B cell (primary cell): ENCODE measurements at regions not wholly inside any gene's neighbourhood (a gene's known extent, or its start where the extent isn't known, plus 50 kb on each side); places are given as distances from the start of the nearest gene placed in this dataset.

Source experiments
- ATAC-seq: fragments of 200-7000 bp; cut with Tn5 transposase; one replicate; pipeline ENCODE4 v1.10.0; 2021; ENCODE audit warnings: low read depth, mild to moderate bottlenecking, moderate number of reproducible peaks, moderate library complexity
- CTCF ChIA-PET: fragments of 350-600 bp; sonication (Branson Sonifier 250); formaldehyde crosslinking; loops from one replicate; lab custom pipeline; 2021; ENCODE audit warnings: antibody characterized with exemption, inconsistent platforms; lab: Charles Lee
- POLR2A ChIA-PET: fragments of 350-600 bp; sonication (Branson Sonifier 250); formaldehyde crosslinking; loops from one replicate; lab custom pipeline; 2021; ENCODE audit warnings: antibody characterized with exemption; lab: Charles Lee
- DNase-seq: peaks from one replicate; pipeline ENCODE4 v3.0.0; 2013
- H2AFZ ChIP-seq: 2 replicates; pipeline ENCODE4 v1.6.1; 2012; ENCODE audit warnings: mild to moderate bottlenecking, low read depth, low read length; ENCODE audit not compliant: insufficient read depth, poor library complexity, severe bottlenecking
- H3K27ac ChIP-seq, 2 donors: 1 replicate in 1 of 2; 2 replicates in 1 of 2; pipeline ENCODE4 v1.5.1; 2012 to 2013; ENCODE audit warnings: low read length in 2 of 2, mild to moderate bottlenecking in 2 of 2, moderate library complexity in 1 of 2
- H3K27me3 ChIP-seq, 4 experiments: fragments of 200-600 bp in 1 of 4; sonication (generic) in 1 of 4; replicated peaks in 1 of 4; 1 replicate in 2 of 4; 2 replicates in 2 of 4; pipeline versions ENCODE4 v1.6.1 to v1.7.0; 2013 to 2016; ENCODE audit warnings: low read length in 3 of 4, mild to moderate bottlenecking in 2 of 4, mixed read lengths in 1 of 4, moderate library complexity in 1 of 4; ENCODE audit not compliant: insufficient read depth in 4 of 4, control insufficient read depth in 3 of 4; ENCODE audit errors: control extremely low read depth in 1 of 4
- H3K36me3 ChIP-seq, 2 experiments: replicated peaks in 1 of 2; 1 replicate in 1 of 2; 2 replicates in 1 of 2; pipeline versions ENCODE4 v1.6.1 to v1.7.1; 2013; ENCODE audit warnings: low read length in 1 of 2; ENCODE audit not compliant: insufficient read depth in 2 of 2, control insufficient read depth in 1 of 2; ENCODE audit errors: control extremely low read depth in 1 of 2, extremely low read depth in 1 of 2
- H3K4me1 ChIP-seq, 2 donors: fragments of 200-600 bp in 1 of 2; sonication (generic) in 1 of 2; 1 replicate in 1 of 2; 2 replicates in 1 of 2; pipeline versions ENCODE4 v1.5.1 to v1.6.1; 2013 to 2017; ENCODE audit warnings: low read length in 2 of 2; ENCODE audit not compliant: control insufficient read depth in 2 of 2, insufficient read depth in 2 of 2
- H3K4me2 ChIP-seq: replicated peaks from 2 replicates; pipeline ENCODE3; 2012; ENCODE audit warnings: mild to moderate bottlenecking, low read depth, low read length; ENCODE audit not compliant: poor library complexity, severe bottlenecking
- H3K4me3 ChIP-seq, 5 experiments: fragments of 200-600 bp in 1 of 5; sonication (generic) in 1 of 5; 1 replicate in 3 of 5; 2 replicates in 2 of 5; pipeline versions ENCODE4 v1.5.1 to v1.7.0; 2011 to 2016; ENCODE audit warnings: low read length in 4 of 5, mild to moderate bottlenecking in 4 of 5, low read depth in 2 of 5, control low read depth in 1 of 5, moderate library complexity in 1 of 5; ENCODE audit not compliant: insufficient read depth in 1 of 5; ENCODE audit errors: control extremely low read depth in 1 of 5, extremely low read depth in 1 of 5
- H3K79me2 ChIP-seq: fragments of 200-600 bp; sonication (generic); one replicate; pipeline ENCODE4 v1.6.0; 2016; ENCODE audit warnings: low read length; ENCODE audit not compliant: control insufficient read depth, insufficient read depth
- H3K9ac ChIP-seq: fragments of 200-600 bp; sonication (generic); 2 replicates; pipeline ENCODE4 v1.6.1; 2017; ENCODE audit warnings: mild to moderate bottlenecking, low read length, moderate library complexity
- H3K9me3 ChIP-seq, 3 donors: one replicate each; pipeline versions ENCODE4 v1.6.1 to v1.7.1; 2013; ENCODE audit warnings: low read length in 2 of 3; ENCODE audit not compliant: control insufficient read depth in 2 of 3, insufficient read depth in 1 of 3; ENCODE audit errors: control extremely low read depth in 1 of 3
- H4K20me1 ChIP-seq: 2 replicates; pipeline ENCODE4 v1.6.0; 2012; ENCODE audit warnings: mild to moderate bottlenecking, low read length; ENCODE audit not compliant: insufficient read depth, control insufficient read depth, poor library complexity, severe bottlenecking
- H3K27ac Mint-ChIP-seq: one replicate; pipeline ENCODE4 v1.8.0; 2021; ENCODE audit warnings: mixed read lengths
- H3K27me3 Mint-ChIP-seq: one replicate; pipeline ENCODE4 v1.8.0; 2021; ENCODE audit warnings: mixed read lengths
- H3K4me1 Mint-ChIP-seq: one replicate; pipeline ENCODE4 v1.8.0; 2021; ENCODE audit warnings: mixed read lengths
- H3K4me3 Mint-ChIP-seq: one replicate; pipeline ENCODE4 v1.8.0; 2021; ENCODE audit warnings: mixed read lengths
- H3K9me3 Mint-ChIP-seq: one replicate; pipeline ENCODE4 v1.8.0; 2022; ENCODE audit warnings: mixed read lengths; ENCODE audit not compliant: insufficient read depth
- CTCF ChIP-seq: fragments of 200-600 bp; IDR thresholded peaks from one replicate; pipeline ENCODE4 v1.8.0; 2022; ENCODE audit warnings: antibody characterized with exemption, mild to moderate bottlenecking
- EZH2 ChIP-seq: IDR thresholded peaks from 2 replicates; pipeline ENCODE4 v1.6.1; 2012; ENCODE audit warnings: borderline replicate concordance, low read depth, mild to moderate bottlenecking, moderate library complexity, low read length; ENCODE audit not compliant: insufficient read depth, poor library complexity, severe bottlenecking
- WGBS: methylation state at CpG from one replicate; pipeline ENCODE4 v1.1.5; 2013; ENCODE audit warnings: missing lambda C conversion rate; ENCODE audit not compliant: insufficient coverage; 5-methylcytosine and 5-hydroxymethylcytosine counted together
- intact Hi-C: fragments of 100-400 bp; cut with micrococcal nuclease; formaldehyde crosslinking; loops from one replicate; pipeline ENCODE4 v1.10.0; 2022

DNA sequence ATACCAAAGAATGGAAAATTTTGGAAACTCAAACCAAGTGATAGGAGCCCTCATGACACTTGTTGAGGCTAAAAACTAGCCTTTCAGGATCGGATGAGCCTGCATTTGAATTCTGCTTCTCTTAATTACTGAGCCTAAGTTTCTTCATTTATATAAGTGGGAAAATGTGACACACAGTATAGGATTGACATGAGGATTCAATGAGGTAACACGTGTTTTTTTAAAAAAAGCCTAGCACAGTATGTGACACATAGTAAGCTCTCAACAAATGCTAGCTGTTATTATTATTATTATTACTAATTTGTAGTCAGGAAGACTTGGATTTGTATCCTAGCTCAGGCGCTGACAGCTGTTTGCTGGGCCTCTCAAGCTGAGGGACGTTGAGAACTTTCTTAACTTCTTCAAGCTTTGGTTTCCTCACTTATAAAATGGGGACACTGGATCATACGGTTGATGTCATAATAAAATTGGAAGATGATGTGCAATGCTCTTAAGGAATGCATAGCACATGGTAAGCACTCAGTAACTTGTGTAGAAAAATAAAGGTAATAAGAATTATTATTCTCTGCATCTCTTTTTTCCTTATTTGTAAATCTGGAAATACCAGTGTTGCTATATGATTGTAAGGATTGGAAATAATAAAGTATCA is 55.4 kb upstream of the JUN start:
- ChIA-PET POLR2A (no interaction called here), CTCF (interaction anchor here (0.5 to 1.5 kb wide), 6 partner anchors 12 to 860 kb away, joined by 3 read pairs; no protein-coding TSS in a partner anchor)
- no peak overlapping the region for H3K4me3 Mint-ChIP-seq
- DNase-seq (no peak), ATAC-seq (no peak)
- Histone ChIP-seq H4K20me1 (no peaks in the 10 kb centered on the region), H3K9ac (no peak overlapping the region), H3K9me3 (no peaks in the 10 kb centered on the region), H3K27me3 (no peaks in the 10 kb centered on the region), H3K36me3 (no peaks in the 10 kb centered on the region), H3K4me1 (no peaks in the 10 kb centered on the region), H3K4me2 (no peak overlapping the region), H3K4me3 (no peak overlapping the region), H3K79me2 (no peaks in the 10 kb centered on the region), H3K27ac (no peak overlapping the region), H2AFZ (no peak overlapping the region)
- intact Hi-C loops: no loop called here
- no peaks in the 10 kb centered on the region for H3K4me1 Mint-ChIP-seq
- no CpG with 5 or more reads among the region's 5 CpGs for WGBS
- H3K27ac Mint-ChIP-seq: no peak overlapping the region
- no peak for TF ChIP-seq CTCF
- no peak for TF ChIP-seq EZH2
- H3K27me3 Mint-ChIP-seq: no peaks in the 10 kb centered on the region
- no peaks in the 10 kb centered on the region for H3K9me3 Mint-ChIP-seq
